ENCODE measurements at regions not wholly inside any gene's neighbourhood (a gene's known extent, or its start where the extent isn't known, plus 50 kb on each side); places are given as distances from the start of the nearest gene placed in this dataset.
"Not testable (repeated sequence)": the region's sequence is repeated elsewhere in the genome, so short reads cannot be mapped to it uniquely, and the experiment has no call there.

- not testable (repeated sequence) for TF ChIP-seq CTCF (conservative IDR thresholded peaks at IDR 0.05; ENCODE audit: low read depth, low read length); EZH2 (IDR thresholded peaks at IDR 0.05; ENCODE audit: borderline replicate concordance, low read depth, low read length, poor library complexity, severe bottlenecking)
Observed at GRCh38 chr4:49236474-49236873, 250.4 kb downstream of the CWH43 start.
